ENCODE measurements at regions not wholly inside any gene's neighbourhood (a gene's known extent, or its start where the extent isn't known, plus 50 kb on each side); places are given as distances from the start of the nearest gene placed in this dataset.

DNA sequence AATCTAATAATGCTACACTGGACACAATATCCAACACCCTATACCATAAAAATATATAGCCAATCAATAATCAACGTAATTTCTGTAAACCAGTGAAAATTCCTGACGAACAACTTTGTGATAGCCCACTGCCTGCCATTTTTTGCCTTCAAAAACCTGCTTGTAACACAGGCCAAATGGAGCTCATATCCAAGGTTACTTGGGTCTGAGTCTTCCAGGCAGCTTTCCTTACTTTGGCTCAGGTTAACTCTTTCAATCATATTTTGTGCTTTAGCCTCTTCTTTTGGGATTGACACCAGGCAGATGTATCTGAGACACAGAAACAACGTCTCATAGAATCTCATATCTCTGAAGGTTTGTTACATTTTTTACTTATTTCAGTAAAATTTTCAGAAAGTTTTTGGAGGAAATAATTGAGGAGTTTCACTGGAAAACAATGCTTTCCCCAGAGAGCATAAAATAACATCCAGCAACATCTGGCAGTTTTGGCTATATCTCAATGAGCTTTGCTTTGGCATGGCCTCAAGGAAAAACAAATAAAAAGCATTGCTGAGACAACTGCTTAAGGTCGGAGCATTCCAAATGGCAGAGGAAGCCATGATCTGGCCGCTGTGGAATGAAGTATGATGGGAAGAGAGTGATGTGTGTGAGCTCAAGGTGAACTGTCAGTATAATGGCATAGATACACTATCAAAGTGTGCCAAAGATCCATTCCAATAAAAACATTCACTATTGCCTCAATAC lies 162.9 kb upstream of the SPIN4 start:
- Histone ChIP-seq H3K27ac (no peak overlapping the region), H3K4me3 (no peak overlapping the region), H3K4me1 (replicated peaks in 1 of 2) (no peaks in the 10 kb centered on the region)
- 7 to 100% (median 55%) methylated on average over 1 to 4 of the region's 5 CpGs; no CpG with 5 or more reads in 2 of the 10 experiments for whole genome bisulfite sequencing, 10 experiments
- in situ Hi-C loops (cut with MboI; ENCODE audit: low pct_unique_long_range_greater_than_20kb in 2 of 9, low sequenced_read_pairs in 9 of 9, unreplicated experiment in 9 of 9), result no loop called here
- peak in 2 of 8 experiments; percentile 36 to 57 for ATAC-seq (replicated peaks in 6 of 8)

GRCh38 chrX:63511361-63511760 lies 160.2 kb upstream of the SPIN4 start:
- WGBS, 10 experiments, result 69 to 100% (median 100%) methylated on average over 1 to 3 of the region's 3 CpGs; no CpG with 5 or more reads in 5 of the 10 experiments
- Histone ChIP-seq H3K27ac (no peak overlapping the region), H3K4me3 (no peak overlapping the region), H3K4me1 (replicated peaks in 1 of 2) (no peaks in the 10 kb centered on the region)
- no peak for ATAC-seq (replicated peaks in 6 of 8)
- in situ Hi-C loops (cut with MboI; ENCODE audit: low pct_unique_long_range_greater_than_20kb in 2 of 9, low sequenced_read_pairs in 9 of 9, unreplicated experiment in 9 of 9), result no loop called here

DNA sequence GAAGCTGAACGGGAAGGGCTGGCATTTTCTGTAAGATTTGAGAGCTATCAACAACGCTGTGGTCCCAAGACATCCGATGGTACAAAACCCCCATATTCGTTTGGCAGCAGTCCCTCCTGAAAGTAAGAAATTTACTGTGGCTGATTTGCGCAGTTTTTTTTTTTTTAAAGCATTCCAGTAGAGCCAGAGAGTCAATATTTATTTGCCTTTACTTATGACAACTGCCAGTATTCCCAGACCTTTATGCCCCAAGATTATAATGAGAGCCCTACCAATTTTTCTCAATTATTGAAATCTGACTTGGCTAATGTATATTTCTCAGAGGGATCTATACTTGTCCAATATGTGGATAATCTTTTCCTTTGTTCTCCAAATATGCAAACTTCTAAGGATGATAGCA lies 157.5 kb upstream of the SPIN4 start:
- H3K27ac ChIP-seq, result no peak overlapping the region
- in situ Hi-C loops (cut with MboI; ENCODE audit: low pct_unique_long_range_greater_than_20kb in 2 of 9, low sequenced_read_pairs in 9 of 9, unreplicated experiment in 9 of 9), result no loop called here
- no peak overlapping the region for H3K4me3 ChIP-seq
- no peak for ATAC-seq (replicated peaks in 6 of 8)
- H3K4me1 ChIP-seq (replicated peaks in 1 of 2), result no peaks in the 10 kb centered on the region
- WGBS, 10 experiments, result 38 to 100% (median 100%) methylated on average over 1 to 4 of the region's 5 CpGs; no CpG with 5 or more reads in 4 of the 10 experiments

- ATAC-seq (replicated peaks in 6 of 8), result peak in 3 of 8 experiments; percentile 39 to 58 (median 46)
- H3K27ac ChIP-seq, result no peak overlapping the region
- no peak overlapping the region for H3K4me3 ChIP-seq
- no peaks in the 10 kb centered on the region for H3K4me1 ChIP-seq (replicated peaks in 1 of 2)
- in situ Hi-C loops (cut with MboI; ENCODE audit: low pct_unique_long_range_greater_than_20kb in 2 of 9, low sequenced_read_pairs in 9 of 9, unreplicated experiment in 9 of 9), result no loop called here
- WGBS, 10 experiments, result 50% methylated on average over 1 of the region's 1 CpG; no CpG with 5 or more reads in 9 of the 10 experiments
Measured at GRCh38 chrX:63506320-63506719, 155.2 kb upstream of the SPIN4 start.

GRCh38 chrX:63503541-63503940 lies 152.4 kb upstream of the SPIN4 start:
- Histone ChIP-seq H3K27ac (no peak overlapping the region), H3K4me1 (replicated peaks in 1 of 2) (no peaks in the 10 kb centered on the region), H3K4me3 (no peak overlapping the region)
- 14 to 30% methylated on average over 1 of the region's 1 CpG; no CpG with 5 or more reads in 8 of the 10 experiments for WGBS, 10 experiments
- ATAC-seq (replicated peaks in 6 of 8), result peak in 2 of 8 experiments; percentile 54 to 65
- in situ Hi-C loops (cut with MboI; ENCODE audit: low pct_unique_long_range_greater_than_20kb in 2 of 9, low sequenced_read_pairs in 9 of 9, unreplicated experiment in 9 of 9), result no loop called here

DNA sequence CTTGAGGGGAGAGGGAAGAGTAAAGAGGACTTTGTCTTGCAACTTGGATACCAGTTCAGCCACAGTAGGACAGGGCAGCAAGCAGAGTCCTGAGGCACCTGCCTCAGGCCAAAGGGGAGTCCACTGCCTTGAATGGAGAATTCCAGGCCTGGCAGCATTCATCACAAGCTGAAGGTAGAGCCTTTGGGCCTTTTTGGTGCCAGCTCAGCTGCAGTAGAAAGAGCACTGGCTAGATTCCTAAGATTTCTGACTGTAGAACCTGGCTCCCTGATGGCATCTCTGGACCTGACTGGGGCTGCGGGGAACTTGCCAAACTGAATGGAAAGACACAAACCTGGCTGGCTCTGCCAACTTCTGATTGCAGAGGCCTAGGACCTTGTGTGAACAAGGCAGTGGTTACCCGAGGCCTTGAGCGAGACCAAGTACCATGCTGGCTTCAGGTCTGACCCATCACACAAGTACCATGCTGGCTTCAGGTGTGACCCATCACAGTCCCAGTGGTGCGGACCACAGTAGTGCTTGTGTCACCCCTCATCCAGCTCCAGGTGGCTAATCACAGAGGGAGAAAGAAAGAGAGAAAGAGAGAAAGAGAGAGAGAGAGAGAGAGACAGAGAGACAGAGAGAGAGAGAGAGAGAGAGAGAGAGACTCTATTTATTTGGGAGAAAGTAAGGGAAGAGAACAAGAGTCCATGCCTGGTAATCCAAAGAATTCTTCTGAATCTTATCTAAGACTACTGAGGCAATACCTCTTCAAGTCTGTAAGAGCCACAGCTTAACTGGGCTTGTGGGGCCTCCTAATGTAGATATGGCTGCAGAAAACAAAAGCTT lies 137.6 kb upstream of the SPIN4 start:
- WGBS, 10 experiments, result 83% methylated on average over 1 of the region's 4 CpGs; no CpG with 5 or more reads in 9 of the 10 experiments
- Histone ChIP-seq H3K27ac (no peak overlapping the region), H3K4me3 (no peak overlapping the region), H3K4me1 (replicated peaks in 1 of 2) (no peaks in the 10 kb centered on the region)
- ATAC-seq (replicated peaks in 6 of 8), result no peak
- in situ Hi-C loops (cut with MboI; ENCODE audit: low pct_unique_long_range_greater_than_20kb in 2 of 9, low sequenced_read_pairs in 9 of 9, unreplicated experiment in 9 of 9), result no loop called here

- WGBS, 10 experiments, result 57 to 100% methylated on average over 1 of the region's 1 CpG; no CpG with 5 or more reads in 8 of the 10 experiments
- H3K4me3 ChIP-seq, result no peak overlapping the region
- in situ Hi-C loops (cut with MboI; ENCODE audit: low pct_unique_long_range_greater_than_20kb in 2 of 9, low sequenced_read_pairs in 9 of 9, unreplicated experiment in 9 of 9), result no loop called here
- ATAC-seq (replicated peaks in 6 of 8), result no peak
- no peak overlapping the region for H3K27ac ChIP-seq
- no peaks in the 10 kb centered on the region for H3K4me1 ChIP-seq (replicated peaks in 1 of 2)
Measured at GRCh38 chrX:63475200-63475599, 124.1 kb upstream of the SPIN4 start.

- ATAC-seq (replicated peaks in 6 of 8), result no peak
- Histone ChIP-seq H3K27ac (no peak overlapping the region), H3K4me1 (replicated peaks in 1 of 2) (no peaks in the 10 kb centered on the region), H3K4me3 (no peak overlapping the region)
- in situ Hi-C loops (cut with MboI; ENCODE audit: low pct_unique_long_range_greater_than_20kb in 2 of 9, low sequenced_read_pairs in 9 of 9, unreplicated experiment in 9 of 9), result no loop called here
- WGBS, 10 experiments, result 60 to 67% methylated on average over 1 of the region's 1 CpG; no CpG with 5 or more reads in 8 of the 10 experiments
Measured at GRCh38 chrX:63471004-63471403, 119.9 kb upstream of the SPIN4 start.

GRCh38 chrX:63470506-63470905 lies 119.4 kb upstream of the SPIN4 start:
- 40 to 43% methylated on average over 2 to 3 of the region's 4 CpGs; no CpG with 5 or more reads in 8 of the 10 experiments for WGBS, 10 experiments
- in situ Hi-C loops (cut with MboI; ENCODE audit: low pct_unique_long_range_greater_than_20kb in 2 of 9, low sequenced_read_pairs in 9 of 9, unreplicated experiment in 9 of 9), result no loop called here
- no peaks in the 10 kb centered on the region for H3K4me1 ChIP-seq (replicated peaks in 1 of 2)
- no peak overlapping the region for H3K4me3 ChIP-seq
- no peak for ATAC-seq (replicated peaks in 6 of 8)
- H3K27ac ChIP-seq, result no peak overlapping the region

DNA sequence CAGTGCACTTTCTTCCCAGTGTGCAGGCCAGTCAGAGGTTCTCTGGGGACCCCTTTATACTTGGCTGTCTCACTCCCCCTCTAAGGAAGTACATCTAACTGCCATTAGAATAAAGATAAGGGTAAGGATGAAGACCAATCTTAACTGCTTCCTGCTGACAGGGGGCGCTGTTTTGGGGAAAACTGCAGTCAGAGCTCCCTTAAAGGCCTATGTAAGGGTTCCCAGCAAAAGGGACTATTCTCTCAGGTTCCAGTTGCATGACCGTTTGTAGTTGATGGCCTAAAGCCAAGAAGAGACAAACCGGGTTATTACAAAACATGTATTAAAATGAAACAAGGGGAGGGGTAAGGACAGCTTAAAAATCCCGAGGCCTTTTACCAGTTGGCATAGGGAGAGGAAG lies 115.6 kb upstream of the SPIN4 start:
- WGBS, 10 experiments, result 56 to 100% (median 100%) methylated on average over 1 to 3 of the region's 4 CpGs; no CpG with 5 or more reads in 5 of the 10 experiments
- H3K27ac ChIP-seq, result no peak overlapping the region
- H3K4me3 ChIP-seq, result no peak overlapping the region
- in situ Hi-C loops (cut with MboI; ENCODE audit: low pct_unique_long_range_greater_than_20kb in 2 of 9, low sequenced_read_pairs in 9 of 9, unreplicated experiment in 9 of 9), result no loop called here
- H3K4me1 ChIP-seq (replicated peaks in 1 of 2), result no peaks in the 10 kb centered on the region
- no peak for ATAC-seq (replicated peaks in 6 of 8)

DNA sequence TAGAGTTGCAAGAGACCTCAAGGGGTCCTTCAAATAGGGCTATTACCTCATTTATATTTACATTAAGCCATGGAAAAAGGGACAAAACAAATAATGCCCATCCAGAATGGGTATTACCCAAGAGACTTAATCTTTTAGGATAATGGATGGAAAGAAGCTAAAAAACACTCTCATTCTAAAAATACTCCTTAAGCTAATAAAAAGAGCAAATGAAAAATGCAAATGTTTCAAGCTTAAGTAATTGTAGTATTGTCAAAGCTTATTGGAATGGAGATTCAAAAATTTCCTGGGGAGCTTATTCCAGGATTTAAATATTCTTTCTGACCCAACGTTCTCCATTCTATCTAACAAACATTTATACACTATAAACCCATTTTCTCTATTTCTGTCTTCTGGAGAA lies 107.8 kb upstream of the SPIN4 start:
- Histone ChIP-seq H3K4me3 (no peak overlapping the region), H3K4me1 (replicated peaks in 1 of 2) (no peaks in the 10 kb centered on the region), H3K27ac (no peak overlapping the region)
- no peak for ATAC-seq (replicated peaks in 6 of 8)
- in situ Hi-C loops (cut with MboI; ENCODE audit: low pct_unique_long_range_greater_than_20kb in 2 of 9, low sequenced_read_pairs in 9 of 9, unreplicated experiment in 9 of 9), result no loop called here
- 0 to 100% (median 38%) methylated on average over 1 of the region's 1 CpG; no CpG with 5 or more reads in 5 of the 10 experiments for WGBS, 10 experiments

DNA sequence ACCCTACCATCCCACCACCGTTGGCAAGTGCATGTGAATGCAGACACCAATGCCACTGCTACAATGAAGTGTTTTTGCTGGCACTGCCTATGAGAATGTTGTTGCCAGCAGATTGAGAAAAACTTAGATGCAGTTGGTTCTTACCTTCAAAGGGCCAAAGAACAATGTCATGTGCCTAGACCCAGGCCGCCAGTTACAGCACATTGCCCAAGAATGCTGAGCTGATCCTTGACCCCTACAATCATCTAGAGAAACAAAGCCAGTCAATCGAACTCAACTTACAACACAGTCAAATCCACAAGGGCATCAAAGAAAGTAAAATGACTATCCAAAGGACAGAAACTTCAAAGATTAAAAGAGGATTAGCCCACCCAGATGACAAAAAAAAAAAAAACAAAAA lies 102.4 kb upstream of the SPIN4 start:
- no peak overlapping the region for H3K27ac ChIP-seq
- no peak overlapping the region for H3K4me3 ChIP-seq
- in situ Hi-C loops (cut with MboI; ENCODE audit: low pct_unique_long_range_greater_than_20kb in 2 of 9, low sequenced_read_pairs in 9 of 9, unreplicated experiment in 9 of 9), result no loop called here
- no peak for ATAC-seq (replicated peaks in 6 of 8)
- H3K4me1 ChIP-seq (replicated peaks in 1 of 2), result no peaks in the 10 kb centered on the region
- 38 to 50% methylated on average over 1 to 3 of the region's 3 CpGs; no CpG with 5 or more reads in 8 of the 10 experiments for WGBS, 10 experiments

DNA sequence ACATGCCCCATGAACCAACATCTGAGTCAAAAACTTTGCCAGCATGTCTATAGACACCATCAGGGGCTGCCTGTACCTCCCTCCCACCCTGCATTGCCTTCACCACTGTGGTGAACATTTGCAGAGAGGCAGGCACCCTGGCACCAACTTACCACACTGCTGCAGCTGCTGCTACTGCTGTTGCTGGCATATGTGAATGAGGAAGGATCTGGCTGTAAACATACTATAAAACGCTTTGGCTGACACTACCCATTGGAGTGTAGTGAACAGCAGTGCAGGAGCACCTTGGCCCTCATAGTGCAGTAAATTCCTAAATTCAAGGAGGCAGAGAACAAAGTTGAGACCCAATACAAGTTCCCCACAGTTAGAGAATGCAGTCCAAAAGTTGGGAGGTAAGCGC lies 90.6 kb upstream of the SPIN4 start:
- ATAC-seq (replicated peaks in 6 of 8), result no peak
- no peak overlapping the region for H3K4me3 ChIP-seq
- 73 to 100% (median 80%) methylated on average over 1 to 2 of the region's 2 CpGs; no CpG with 5 or more reads in 7 of the 10 experiments for WGBS, 10 experiments
- H3K27ac ChIP-seq, result no peak overlapping the region
- no peaks in the 10 kb centered on the region for H3K4me1 ChIP-seq (replicated peaks in 1 of 2)
- in situ Hi-C loops (cut with MboI; ENCODE audit: low pct_unique_long_range_greater_than_20kb in 2 of 9, low sequenced_read_pairs in 9 of 9, unreplicated experiment in 9 of 9), result no loop called here

Data from motor neuron (in vitro differentiated cells).